ENCODE measurements at regions not wholly inside any gene's neighbourhood (a gene's known extent, or its start where the extent isn't known, plus 50 kb on each side); places are given as distances from the start of the nearest gene placed in this dataset.

- no peaks in the 10 kb centered on the region for H3K9me3 ChIP-seq (ENCODE audit: low read length)
- H3K4me3 ChIP-seq (ENCODE audit: low read length): no peak overlapping the region
- H2AFZ ChIP-seq (ENCODE audit: low read depth, low read length): no peak overlapping the region
- H3K36me3 ChIP-seq (ENCODE audit: insufficient read depth, low read length): no peaks in the 10 kb centered on the region
- H3K79me2 ChIP-seq (replicated peaks; ENCODE audit: insufficient read depth, low read length): no peaks in the 10 kb centered on the region
- TF ChIP-seq EZH2 (IDR thresholded peaks at IDR 0.05; ENCODE audit: borderline replicate concordance, insufficient read depth, low read length, poor library complexity, severe bottlenecking): no peak
- no peak for TF ChIP-seq EP300 (conservative IDR thresholded peaks at IDR 0.05; ENCODE audit: poor library complexity, severe bottlenecking)
- TF ChIP-seq TAF1 (IDR thresholded peaks at IDR 0.05; ENCODE audit: low read depth): no peak
- TF ChIP-seq POLR2AphosphoS5 (IDR thresholded peaks at IDR 0.05): no peak
- TF ChIP-seq, protein P1, sequence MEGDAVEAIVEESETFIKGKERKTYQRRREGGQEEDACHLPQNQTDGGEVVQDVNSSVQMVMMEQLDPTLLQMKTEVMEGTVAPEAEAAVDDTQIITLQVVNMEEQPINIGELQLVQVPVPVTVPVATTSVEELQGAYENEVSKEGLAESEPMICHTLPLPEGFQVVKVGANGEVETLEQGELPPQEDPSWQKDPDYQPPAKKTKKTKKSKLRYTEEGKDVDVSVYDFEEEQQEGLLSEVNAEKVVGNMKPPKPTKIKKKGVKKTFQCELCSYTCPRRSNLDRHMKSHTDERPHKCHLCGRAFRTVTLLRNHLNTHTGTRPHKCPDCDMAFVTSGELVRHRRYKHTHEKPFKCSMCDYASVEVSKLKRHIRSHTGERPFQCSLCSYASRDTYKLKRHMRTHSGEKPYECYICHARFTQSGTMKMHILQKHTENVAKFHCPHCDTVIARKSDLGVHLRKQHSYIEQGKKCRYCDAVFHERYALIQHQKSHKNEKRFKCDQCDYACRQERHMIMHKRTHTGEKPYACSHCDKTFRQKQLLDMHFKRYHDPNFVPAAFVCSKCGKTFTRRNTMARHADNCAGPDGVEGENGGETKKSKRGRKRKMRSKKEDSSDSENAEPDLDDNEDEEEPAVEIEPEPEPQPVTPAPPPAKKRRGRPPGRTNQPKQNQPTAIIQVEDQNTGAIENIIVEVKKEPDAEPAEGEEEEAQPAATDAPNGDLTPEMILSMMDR (IDR thresholded peaks at IDR 0.05; ENCODE audit: poor library complexity, severe bottlenecking): no peak
- no peak for TF ChIP-seq SMC3 (conservative IDR thresholded peaks at IDR 0.05; ENCODE audit: poor library complexity)
- TF ChIP-seq, protein P2, sequence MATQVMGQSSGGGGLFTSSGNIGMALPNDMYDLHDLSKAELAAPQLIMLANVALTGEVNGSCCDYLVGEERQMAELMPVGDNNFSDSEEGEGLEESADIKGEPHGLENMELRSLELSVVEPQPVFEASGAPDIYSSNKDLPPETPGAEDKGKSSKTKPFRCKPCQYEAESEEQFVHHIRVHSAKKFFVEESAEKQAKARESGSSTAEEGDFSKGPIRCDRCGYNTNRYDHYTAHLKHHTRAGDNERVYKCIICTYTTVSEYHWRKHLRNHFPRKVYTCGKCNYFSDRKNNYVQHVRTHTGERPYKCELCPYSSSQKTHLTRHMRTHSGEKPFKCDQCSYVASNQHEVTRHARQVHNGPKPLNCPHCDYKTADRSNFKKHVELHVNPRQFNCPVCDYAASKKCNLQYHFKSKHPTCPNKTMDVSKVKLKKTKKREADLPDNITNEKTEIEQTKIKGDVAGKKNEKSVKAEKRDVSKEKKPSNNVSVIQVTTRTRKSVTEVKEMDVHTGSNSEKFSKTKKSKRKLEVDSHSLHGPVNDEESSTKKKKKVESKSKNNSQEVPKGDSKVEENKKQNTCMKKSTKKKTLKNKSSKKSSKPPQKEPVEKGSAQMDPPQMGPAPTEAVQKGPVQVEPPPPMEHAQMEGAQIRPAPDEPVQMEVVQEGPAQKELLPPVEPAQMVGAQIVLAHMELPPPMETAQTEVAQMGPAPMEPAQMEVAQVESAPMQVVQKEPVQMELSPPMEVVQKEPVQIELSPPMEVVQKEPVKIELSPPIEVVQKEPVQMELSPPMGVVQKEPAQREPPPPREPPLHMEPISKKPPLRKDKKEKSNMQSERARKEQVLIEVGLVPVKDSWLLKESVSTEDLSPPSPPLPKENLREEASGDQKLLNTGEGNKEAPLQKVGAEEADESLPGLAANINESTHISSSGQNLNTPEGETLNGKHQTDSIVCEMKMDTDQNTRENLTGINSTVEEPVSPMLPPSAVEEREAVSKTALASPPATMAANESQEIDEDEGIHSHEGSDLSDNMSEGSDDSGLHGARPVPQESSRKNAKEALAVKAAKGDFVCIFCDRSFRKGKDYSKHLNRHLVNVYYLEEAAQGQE (IDR thresholded peaks at IDR 0.05; ENCODE audit: borderline replicate concordance): no peak
- TF ChIP-seq MXI1 (conservative IDR thresholded peaks at IDR 0.05; ENCODE audit: poor library complexity, severe bottlenecking): no peak
- TF ChIP-seq RAD21 (conservative IDR thresholded peaks at IDR 0.05): no peak
- H3K27ac ChIP-seq (ENCODE audit: low read length): no peak overlapping the region
- H3K9ac ChIP-seq (ENCODE audit: low read length): no peak overlapping the region
- H3K9me2 ChIP-seq (ENCODE audit: insufficient read depth, low read length): no peaks in the 10 kb centered on the region
- no peak overlapping the region for H3K4me2 ChIP-seq (ENCODE audit: low read length)
- H4K20me1 ChIP-seq (ENCODE audit: insufficient read depth): no peaks in the 10 kb centered on the region
- no peaks in the 10 kb centered on the region for H3F3A ChIP-seq (ENCODE audit: insufficient read depth, low read length, poor library complexity, severe bottlenecking)
- no peaks in the 10 kb centered on the region for H3K27me3 ChIP-seq (ENCODE audit: insufficient read depth, low read depth, low read length)
Observed at GRCh38 chr12:3998968-3999792, 126.0 kb upstream of the PARP11 start.

- no peaks in the 10 kb centered on the region for H3K27me3 ChIP-seq (ENCODE audit: insufficient read depth, low read depth, low read length)
- H4K20me1 ChIP-seq (ENCODE audit: insufficient read depth): no peaks in the 10 kb centered on the region
- no peaks in the 10 kb centered on the region for H3K9me3 ChIP-seq (ENCODE audit: low read length)
- no peak overlapping the region for H2AFZ ChIP-seq (ENCODE audit: low read depth, low read length)
- H3K9ac ChIP-seq (ENCODE audit: low read length): no peak overlapping the region
- TF ChIP-seq, protein P2 (IDR thresholded peaks at IDR 0.05; ENCODE audit: borderline replicate concordance): no peak
- TF ChIP-seq TAF1 (IDR thresholded peaks at IDR 0.05; ENCODE audit: low read depth): no peak
- no peak for TF ChIP-seq EP300 (conservative IDR thresholded peaks at IDR 0.05; ENCODE audit: poor library complexity, severe bottlenecking)
- TF ChIP-seq EZH2 (IDR thresholded peaks at IDR 0.05; ENCODE audit: borderline replicate concordance, insufficient read depth, low read length, poor library complexity, severe bottlenecking): no peak
- H3K27ac ChIP-seq (ENCODE audit: low read length): no peak overlapping the region
- H3F3A ChIP-seq (ENCODE audit: insufficient read depth, low read length, poor library complexity, severe bottlenecking): no peaks in the 10 kb centered on the region
- no peaks in the 10 kb centered on the region for H3K36me3 ChIP-seq (ENCODE audit: insufficient read depth, low read length)
- H3K4me2 ChIP-seq (ENCODE audit: low read length): no peak overlapping the region
- no peaks in the 10 kb centered on the region for H3K79me2 ChIP-seq (replicated peaks; ENCODE audit: insufficient read depth, low read length)
- H3K4me3 ChIP-seq (ENCODE audit: low read length): no peak overlapping the region
- H3K9me2 ChIP-seq (ENCODE audit: insufficient read depth, low read length): no peaks in the 10 kb centered on the region
Observed at GRCh38 chr12:3998397-3998796, 125.2 kb upstream of the PARP11 start.
